K562 (cell line): ENCODE measurements at regions not wholly inside any gene's neighbourhood (a gene's known extent, or its start where the extent isn't known, plus 50 kb on each side); places are given as distances from the start of the nearest gene placed in this dataset.

ENCODE experiments used
- ATAC-seq: fragments of 200-7000 bp; cut with Tn5 transposase; 3 replicates; pipeline ENCODE4 v1.9.1; 2020; ENCODE audit warnings: moderate library complexity
- BruUV-seq: library from RNA; stranded (reverse); fragments of 400-500 nt; replicated peaks from 2 replicates; lab custom pipeline; 2021; lab: Mats Ljungman, UMichigan
- CTCF ChIA-PET: fragments of 300-600 bp; formaldehyde crosslinking; extraction: SDS; loops from one replicate; lab custom pipeline; 2021; ENCODE audit warnings: low intra/inter-chr PET ratio; lab: Yijun Ruan, JAX
- POLR2A ChIA-PET: fragments of 300-600, 350-650 bp; sonication (Branson Sonifier 250); formaldehyde crosslinking; extraction: SDS; loops from one replicate; lab custom pipeline; 2021; ENCODE audit warnings: antibody characterized with exemption, inconsistent platforms; lab: Yijun Ruan, JAX
- DNase-seq, 4 experiments: peaks; one replicate each; pipeline versions ENCODE4 v3.0.0 to v3.0.0-alpha.2; 2011 to 2018; ENCODE audit warnings: low spot score in 3 of 4, mixed read lengths in 3 of 4; ENCODE audit errors: extremely low read depth in 1 of 4
- FAIRE-seq: peaks from 2 replicates; lab custom pipeline; 2011; peaks lifted over from hg19 to GRCh38; lab: Jason Lieb, UNC
- H2AFZ ChIP-seq: 2 replicates; pipeline ENCODE4 v1.6.0; 2011; ENCODE audit warnings: low read depth, low read length, control low read depth, inconsistent platforms
- H3K27ac ChIP-seq: fragments of 200-600 bp; 3 replicates; pipeline ENCODE4 v1.8.0; 2011; ENCODE audit warnings: low read depth, mild to moderate bottlenecking, control low read depth, inconsistent platforms, low read length, moderate library complexity, mixed read lengths; ENCODE audit errors: extremely low read depth
- H3K27me3 ChIP-seq, 2 experiments: fragments of 300-600 bp in 1 of 2; 2 replicates in 1 of 2; 3 replicates in 1 of 2; pipeline versions ENCODE4 v1.6.0 to v1.8.0; 2011; ENCODE audit warnings: inconsistent platforms in 2 of 2, low read length in 2 of 2, mild to moderate bottlenecking in 1 of 2, mixed read lengths in 1 of 2, moderate library complexity in 1 of 2; ENCODE audit not compliant: control insufficient read depth in 2 of 2, insufficient read depth in 2 of 2
- H3K36me3 ChIP-seq: fragments of 300-600 bp; 3 replicates; pipeline ENCODE4 v1.8.0; 2011; ENCODE audit warnings: mild to moderate bottlenecking, low read length, inconsistent platforms; ENCODE audit not compliant: control insufficient read depth, insufficient read depth
- H3K4me1 ChIP-seq, 2 experiments: fragments of 200-600 bp in 1 of 2; replicated peaks in 1 of 2; 2 replicates in 1 of 2; 3 replicates in 1 of 2; pipeline versions ENCODE4 v1.5.1 to v1.8.0; 2011; ENCODE audit warnings: inconsistent platforms in 2 of 2, low read length in 2 of 2, mild to moderate bottlenecking in 1 of 2, mixed read lengths in 1 of 2, moderate library complexity in 1 of 2; ENCODE audit not compliant: control insufficient read depth in 2 of 2, insufficient read depth in 2 of 2
- H3K4me2 ChIP-seq: 2 replicates; pipeline ENCODE4 v1.6.1; 2011; ENCODE audit warnings: low read length, control low read depth, inconsistent platforms, mixed read lengths; ENCODE audit not compliant: insufficient read depth
- H3K4me3 ChIP-seq: fragments of 200-600 bp; sonication (generic), shearing (Covaris generic); 2 replicates; pipeline ENCODE4 v1.5.1; 2016; ENCODE audit warnings: control low read depth, inconsistent platforms
- H3K79me2 ChIP-seq: fragments of 200-600 bp; 3 replicates; pipeline ENCODE4 v1.8.0; 2011; ENCODE audit warnings: low read length, inconsistent platforms; ENCODE audit not compliant: control insufficient read depth, insufficient read depth
- H3K9ac ChIP-seq, 2 experiments: 2 replicates each; pipeline versions ENCODE4 v1.6.0 to v1.6.1; 2011; ENCODE audit warnings: low read depth in 2 of 2, low read length in 2 of 2, control low read depth in 1 of 2, inconsistent platforms in 1 of 2, mild to moderate bottlenecking in 1 of 2, mixed read lengths in 1 of 2; ENCODE audit not compliant: insufficient read depth in 1 of 2
- H3K9me1 ChIP-seq: one replicate; pipeline ENCODE4 v1.6.0; 2011; ENCODE audit warnings: inconsistent platforms, mild to moderate bottlenecking, low read length, moderate library complexity; ENCODE audit not compliant: control insufficient read depth, insufficient read depth
- H3K9me3 ChIP-seq: replicated peaks from 2 replicates; pipeline ENCODE4 v1.5.1; 2011; ENCODE audit warnings: low read depth, low read length, inconsistent platforms; ENCODE audit not compliant: control insufficient read depth, insufficient read depth
- H4K20me1 ChIP-seq: replicated peaks from 2 replicates; pipeline ENCODE4 v1.6.1; 2011; ENCODE audit warnings: low read length, inconsistent platforms, mixed read lengths; ENCODE audit not compliant: control insufficient read depth, insufficient read depth
- CSDE1 ChIP-seq, 2 experiments: fragments of 450-650 bp; IDR thresholded peaks; 2 replicates each; pipeline ENCODE4 v1.6.1; 2016; ENCODE audit warnings: mild to moderate bottlenecking in 1 of 2
- ETV5 ChIP-seq: sonication (generic); formaldehyde crosslinking; IDR thresholded peaks from 2 replicates; pipeline ENCODE4 v1.4.0; 2020; ENCODE audit warnings: low read depth, mild to moderate bottlenecking, missing genetic modification reagents
- HIVEP1 ChIP-seq: fragments of 250-450 bp; sonication (Bioruptor Pico); IDR thresholded peaks from 2 replicates; pipeline ENCODE4 v1.4.0; 2020; ENCODE audit warnings: mild to moderate bottlenecking
- ZNF143 ChIP-seq: sonication (generic); formaldehyde crosslinking; IDR thresholded peaks from 2 replicates; pipeline ENCODE4 v1.9.0; 2022; ENCODE audit warnings: mild to moderate bottlenecking, missing genetic modification reagents
- ZNF197 ChIP-seq: fragments of 200-800 bp; sonication (Bioruptor generic); IDR thresholded peaks from 2 replicates; pipeline ENCODE4 v1.6.1; 2016; ENCODE audit warnings: low read depth, missing genetic modification characterization, missing compliant biosample characterization
- ZNF41 ChIP-seq: fragments of 250-450 bp; sonication (Bioruptor Pico); conservative IDR thresholded peaks from 2 replicates; pipeline ENCODE4 v1.4.0; 2020; ENCODE audit warnings: mild to moderate bottlenecking
- ZNF717 ChIP-seq: fragments of 250-450 bp; sonication (Bioruptor Pico); IDR thresholded peaks from 2 replicates; pipeline ENCODE4 v1.5.0; 2021
- WGBS: fragments of 100-300 bp; shearing (Covaris generic); methylation state at CpG from one replicate; pipeline ENCODE4 v1.1.6; 2016; ENCODE audit warnings: low coverage, mixed read lengths; ENCODE audit not compliant: insufficient coverage; ENCODE audit errors: missing lambda C conversion rate; 5-methylcytosine and 5-hydroxymethylcytosine counted together
- in situ Hi-C: fragments of 300-500 bp; cut with MboI; formaldehyde crosslinking; loops from 4 replicates; pipeline ENCODE4 v1.15.0; 2018; ENCODE audit warnings: inconsistent platforms, mixed read lengths
- intact Hi-C: fragments of 100-400 bp; cut with micrococcal nuclease; formaldehyde crosslinking; loops from 2 replicates; pipeline ENCODE4 v1.14.2; 2022
- TF ChIP-seq, protein P1 (sequence below), 3 experiments: fragments of 200-800 bp in 1 of 3; sonication (Bioruptor generic) in 1 of 3; sonication (generic) in 1 of 3; formaldehyde crosslinking in 1 of 3; IDR thresholded peaks; 2 replicates each; pipeline versions ENCODE4 v1.6.1 to v1.8.0; 2016 to 2022; ENCODE audit warnings: mild to moderate bottlenecking in 2 of 3, missing compliant biosample characterization in 2 of 3, missing genetic modification characterization in 2 of 3, missing genetic modification reagents in 1 of 3

DNA sequence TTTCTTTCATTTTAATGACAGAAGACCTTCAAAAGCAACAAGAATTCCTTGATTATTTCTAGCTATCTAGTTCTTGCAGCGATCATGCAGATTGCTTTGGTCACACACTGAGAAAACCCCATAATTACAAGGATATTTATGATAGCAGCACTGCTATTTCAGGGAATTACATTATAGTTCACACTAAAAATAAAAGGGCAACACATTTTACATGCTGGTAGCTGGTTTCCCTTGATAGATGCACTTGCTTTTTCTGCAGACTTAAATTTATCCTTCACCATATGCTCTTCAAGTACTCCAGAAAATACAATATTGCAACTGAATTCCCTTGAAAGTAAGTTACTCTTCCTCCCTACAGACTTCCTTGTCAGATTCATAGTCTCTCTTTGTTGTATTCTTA, 751.1 kb downstream of the CCDC85A start:
- Histone ChIP-seq H3K27ac (no peak overlapping the region), H3K4me3 (no peak overlapping the region), H3K4me2 (no peak overlapping the region), H3K27me3 (no peaks in the 10 kb centered on the region), H3K36me3 (no peaks in the 10 kb centered on the region), H3K4me1 (no peaks in the 10 kb centered on the region), H3K79me2 (no peaks in the 10 kb centered on the region), H4K20me1 (no peaks in the 10 kb centered on the region), H3K9me1 (no peaks in the 10 kb centered on the region), H3K9me3 (no peaks in the 10 kb centered on the region; the same call in 1 of the 2 replicates), H3K9ac (no peak overlapping the region), H2AFZ (no peak overlapping the region)
- no peak for TF ChIP-seq ZNF41
- no peak for TF ChIP-seq ZNF143 (CRISPR knock-in tag)
- no peak for TF ChIP-seq ZNF717
- no peak for TF ChIP-seq HIVEP1
- TF ChIP-seq, protein P1, sequence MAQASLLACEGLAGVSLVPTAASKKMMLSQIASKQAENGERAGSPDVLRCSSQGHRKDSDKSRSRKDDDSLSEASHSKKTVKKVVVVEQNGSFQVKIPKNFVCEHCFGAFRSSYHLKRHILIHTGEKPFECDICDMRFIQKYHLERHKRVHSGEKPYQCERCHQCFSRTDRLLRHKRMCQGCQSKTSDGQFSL (CRISPR knock-in tag; IDR thresholded peaks at IDR 0.05): no peak
- TF ChIP-seq, protein P1 (tag; IDR thresholded peaks at IDR 0.05): no peak
- TF ChIP-seq ETV5: no peak
- no peak for TF ChIP-seq ZNF197 (CRISPR knock-in tag)
- no peak for TF ChIP-seq CSDE1 (IDR thresholded peaks at IDR 0.05)
- BruUV-seq: no TSS peak
- 0% methylated on average over 1 of the region's 1 CpG for WGBS
- DNase-seq: no peak
- in situ Hi-C loops (no loop called here), intact Hi-C loops (no loop called here)
- no peak for ATAC-seq
- ChIA-PET POLR2A (no interaction called here), CTCF (no interaction called here)
- no peak for FAIRE-seq
